T47D (cell line): ENCODE measurements at regions not wholly inside any gene's neighbourhood (a gene's known extent, or its start where the extent isn't known, plus 50 kb on each side); places are given as distances from the start of the nearest gene placed in this dataset.

Experiments used
- DNase-seq, 2 experiments: peaks; one replicate each; pipeline versions ENCODE4 v3.0.0 to v3.0.0-alpha.2; 2011 to 2012; ENCODE audit warnings: low read depth in 1 of 2, low spot score in 1 of 2
- JUND ChIP-seq: IDR thresholded peaks from 2 replicates; pipeline ENCODE4 v1.6.1; 2012; ENCODE audit warnings: low read depth
- in situ Hi-C: cut with HindIII; loops from 2 replicates; pipeline ENCODE4 v1.10.0; 2016; ENCODE audit warnings: low sequenced_read_pairs, low pct_unique_long_range_greater_than_20kb

DNA sequence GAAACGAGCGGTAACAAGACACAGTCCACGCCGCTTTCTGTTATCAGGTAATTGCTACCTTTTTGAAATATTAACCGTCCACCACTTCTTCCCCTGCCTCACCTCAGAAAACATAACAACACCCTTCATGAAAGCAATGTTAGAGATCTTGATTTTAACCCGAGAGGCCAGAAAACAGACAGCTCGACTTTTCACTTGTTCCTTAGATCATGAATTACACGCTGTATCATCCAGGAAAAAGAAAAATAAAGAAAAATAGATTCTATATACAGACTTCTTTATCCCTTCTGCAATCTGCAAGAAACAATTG is 957.1 kb upstream of the SOX9 start:
- in situ Hi-C loops = no loop called here
- no peak for DNase-seq
- no peak for TF ChIP-seq JUND

- in situ Hi-C loops = no loop called here
- DNase-seq = no peak
- no peak for TF ChIP-seq JUND
These were observed 956.3 kb upstream of the SOX9 start for GRCh38 chr17:71164561-71164960.

- in situ Hi-C loops = no loop called here
- no peak for DNase-seq
- no peak for TF ChIP-seq JUND
These were observed 954.5 kb upstream of the SOX9 start for GRCh38 chr17:71166311-71166710.

DNA sequence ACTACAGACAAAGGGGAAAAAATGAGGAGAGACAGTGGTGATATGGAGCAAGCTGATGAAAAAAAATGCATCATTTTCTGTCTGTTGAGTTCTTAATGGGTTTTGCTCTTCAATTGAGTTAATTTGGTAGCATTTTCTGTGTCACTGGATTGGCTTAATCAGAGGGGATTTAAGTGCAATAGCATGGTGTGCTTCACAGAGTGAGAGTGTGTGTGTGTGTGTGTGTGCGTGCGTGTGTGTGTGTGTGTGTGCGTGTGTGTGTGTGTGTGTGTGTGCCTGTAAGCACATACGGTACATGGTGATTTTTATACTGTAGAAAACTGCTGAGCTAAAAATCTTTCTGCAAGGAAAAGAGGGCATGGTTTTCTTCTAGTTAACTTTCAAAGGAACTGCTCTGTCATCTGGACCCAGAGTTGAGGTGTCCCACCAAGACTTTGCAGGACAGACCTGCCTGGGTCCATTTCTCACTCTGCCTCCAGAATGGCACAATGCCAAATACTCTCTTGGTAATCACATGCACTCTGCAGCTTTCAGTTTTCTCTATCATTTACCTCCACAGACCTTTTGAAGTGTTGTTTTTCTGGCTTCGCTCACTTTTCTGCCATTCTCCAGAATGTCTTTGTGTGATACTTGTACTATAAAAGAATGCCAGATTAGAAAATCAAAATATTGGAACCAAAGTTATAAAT is 952.6 kb upstream of the SOX9 start:
- no peak for TF ChIP-seq JUND
- peak in 1 of 2 experiments; percentile 8 for DNase-seq
- in situ Hi-C loops = no loop called here

DNA sequence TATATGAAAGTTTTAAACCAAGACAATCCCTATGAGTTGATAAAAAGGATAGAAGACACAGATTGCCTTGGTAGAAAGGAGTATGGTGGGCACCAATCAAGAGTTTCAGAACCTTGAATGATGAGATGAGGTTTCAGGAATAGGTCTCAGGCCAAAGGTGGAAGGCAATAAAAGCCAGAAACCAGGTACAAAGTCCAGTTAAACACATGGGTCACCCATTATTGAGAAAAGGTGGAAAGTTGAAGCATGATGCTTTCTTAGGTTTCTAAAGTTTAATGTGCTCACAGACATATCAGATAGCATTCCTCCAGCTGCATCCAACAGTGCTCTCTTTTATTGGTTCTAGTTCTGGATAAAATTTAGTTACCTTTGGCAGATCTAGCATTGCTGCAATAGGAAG is 950.8 kb upstream of the SOX9 start:
- no peak for TF ChIP-seq JUND
- no peak for DNase-seq
- in situ Hi-C loops = no loop called here

DNA sequence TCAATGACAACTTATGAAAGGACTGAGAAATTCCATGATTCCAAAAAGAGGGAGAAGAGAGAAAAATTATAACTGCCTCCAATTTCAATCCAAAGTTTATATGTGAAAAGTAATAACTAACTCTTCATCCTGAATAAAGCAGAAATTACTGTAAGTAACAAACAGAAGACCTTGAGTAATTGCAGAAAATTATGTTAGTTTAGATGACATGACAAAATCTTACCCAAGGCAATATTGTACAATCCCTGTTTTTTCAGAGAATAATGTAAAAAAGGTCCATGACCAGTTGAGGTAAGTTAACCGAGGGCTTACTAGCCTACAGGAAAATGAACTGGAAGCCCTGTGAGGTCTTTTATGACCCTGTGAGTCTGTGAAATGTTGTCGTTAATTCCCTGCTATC is 949.5 kb upstream of the SOX9 start:
- TF ChIP-seq JUND = no peak
- DNase-seq = no peak
- in situ Hi-C loops = no loop called here

DNA sequence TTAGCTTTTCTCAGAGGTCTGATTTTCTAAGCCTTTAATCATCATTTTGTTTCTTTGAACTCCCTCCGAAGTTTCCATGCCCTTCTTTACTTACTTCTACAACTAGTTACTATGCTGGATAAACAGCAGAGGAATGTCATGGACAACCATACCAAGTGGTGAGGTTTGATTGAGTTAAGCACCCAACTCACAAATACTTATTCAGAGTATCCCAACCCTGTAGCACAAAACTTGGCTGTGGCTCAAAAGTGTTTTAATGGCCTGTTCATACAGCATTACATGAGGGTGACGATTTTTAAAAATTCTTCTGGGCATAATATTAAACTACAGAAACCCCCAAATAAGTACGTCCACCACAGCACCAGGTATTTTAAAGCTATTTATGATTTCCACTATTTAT is 946.8 kb upstream of the SOX9 start:
- TF ChIP-seq JUND = no peak
- in situ Hi-C loops = no loop called here
- DNase-seq = no peak

GRCh38 chr17:71176331-71176730 is 944.5 kb upstream of the SOX9 start:
- in situ Hi-C loops = no loop called here

GRCh38 chr17:71176928-71177443 is 943.8 kb upstream of the SOX9 start:
- TF ChIP-seq JUND = no peak
- in situ Hi-C loops = no loop called here
- DNase-seq = no peak

More at GRCh38 chr17:71176331-71176730, 944.5 kb upstream of the SOX9 start:
- DNase-seq = no peak
- no peak for TF ChIP-seq JUND

DNA sequence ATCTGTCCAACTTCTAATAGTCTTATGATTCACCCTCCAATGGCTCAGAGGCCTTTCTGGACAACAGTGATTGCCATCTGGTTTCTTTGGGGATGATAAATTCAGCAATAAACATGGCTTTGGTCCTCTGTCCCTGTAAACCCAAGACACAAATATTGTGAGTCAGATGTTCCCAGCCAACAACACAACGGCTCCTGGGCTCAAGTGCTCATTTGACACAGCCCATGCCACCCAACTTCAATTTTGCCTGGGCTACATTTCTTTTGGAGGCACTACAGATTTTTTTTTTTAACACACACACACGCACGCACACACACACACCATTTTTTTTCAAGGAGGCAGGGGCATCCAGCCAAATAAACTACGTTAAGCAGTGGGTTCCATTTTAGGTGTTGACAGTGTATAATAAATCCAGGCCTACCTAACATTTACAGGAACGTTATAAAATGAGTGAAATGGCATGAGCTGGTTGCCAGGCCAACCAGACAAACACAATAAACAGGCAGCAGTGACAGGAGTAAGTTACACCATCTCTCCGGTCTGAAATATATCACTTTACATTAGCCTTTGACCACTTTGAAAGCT is 939.9 kb upstream of the SOX9 start:
- DNase-seq = no peak
- no peak for TF ChIP-seq JUND
- in situ Hi-C loops = no loop called here

GRCh38 chr17:71183066-71183660 is 937.7 kb upstream of the SOX9 start:
- DNase-seq = no peak
- TF ChIP-seq JUND = no peak
- in situ Hi-C loops = no loop called here

GRCh38 chr17:71184716-71185115 is 936.1 kb upstream of the SOX9 start:
- in situ Hi-C loops = no loop called here
- DNase-seq = no peak
- TF ChIP-seq JUND = no peak

DNA sequence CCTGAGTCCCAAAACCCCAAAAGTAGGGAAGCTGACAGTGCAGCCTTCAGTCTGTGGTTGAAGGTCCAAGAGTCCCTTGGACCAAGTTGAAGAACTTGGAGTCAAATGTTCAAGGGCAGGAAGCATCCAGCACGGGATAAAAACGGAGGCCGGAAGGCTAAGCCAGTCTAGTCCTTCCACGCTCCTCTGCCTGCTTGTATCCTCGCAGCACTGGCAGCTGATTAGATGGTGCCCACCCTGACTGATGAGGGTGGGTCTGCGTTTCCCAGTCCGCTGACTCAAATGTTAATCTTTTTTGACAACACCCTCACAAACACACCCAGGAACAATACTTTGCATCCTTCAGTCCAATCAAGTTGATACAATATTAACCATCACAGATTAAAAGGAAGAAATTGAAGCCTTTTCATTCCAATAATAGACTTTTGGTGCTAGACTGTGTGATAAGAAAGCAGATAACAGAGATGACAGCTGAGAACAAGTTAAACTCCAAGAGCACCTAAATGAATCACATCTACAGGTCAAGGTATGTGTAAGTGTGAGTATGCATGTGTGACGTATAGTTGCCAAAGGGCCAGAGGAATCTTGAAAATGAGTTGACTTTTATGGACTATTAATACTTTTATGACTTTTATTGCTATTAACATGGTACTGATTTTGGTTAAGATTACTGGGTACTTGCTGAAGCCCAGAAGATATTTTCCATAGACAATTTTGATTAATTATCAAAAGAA is 933.5 kb upstream of the SOX9 start:
- DNase-seq = no peak
- in situ Hi-C loops = no loop called here
- TF ChIP-seq JUND = no peak
